Dermis blood vessel endothelial cell (primary cell): ENCODE measurements at regions not wholly inside any gene's neighbourhood (a gene's known extent, or its start where the extent isn't known, plus 50 kb on each side); places are given as distances from the start of the nearest gene placed in this dataset.
"Not testable (repeated sequence)": the region's sequence is repeated elsewhere in the genome, so short reads cannot be mapped to it uniquely, and the experiment has no call there.

ENCODE experiments used
- DNase-seq: peaks from one replicate; pipeline ENCODE4 v3.0.0; 2010

- not testable (repeated sequence) for DNase-seq
Observed at GRCh38 chr4:52157071-52157470, 106.0 kb downstream of the SPATA18 start.

GRCh38 chr4:52157641-52158316 is 106.7 kb downstream of the SPATA18 start:
- DNase-seq: no peak

- DNase-seq: no peak
Observed at GRCh38 chr4:52160859-52161258, 109.8 kb downstream of the SPATA18 start.

DNA sequence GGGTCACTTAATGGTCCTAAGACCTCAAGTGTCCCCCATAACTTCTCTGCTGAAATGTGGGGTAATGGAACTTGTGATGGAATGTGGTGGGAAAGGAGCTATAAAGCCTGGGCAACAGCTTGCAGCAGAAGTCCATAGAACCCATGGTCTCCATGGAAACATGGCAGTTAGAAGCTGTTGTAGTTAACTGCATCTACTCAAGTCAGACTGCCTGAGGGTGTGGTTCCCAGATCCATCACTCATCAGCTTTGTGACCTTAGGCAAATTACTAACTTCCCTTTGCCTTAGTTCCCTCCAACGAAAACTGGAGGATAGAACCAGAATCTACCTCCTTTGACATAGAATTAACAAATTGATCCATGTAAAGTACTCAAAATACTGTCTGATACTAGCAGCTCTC is 113.0 kb downstream of the SPATA18 start:
- DNase-seq: no peak

- peak; percentile 33 for DNase-seq
Observed at GRCh38 chr4:52172166-52172565, 121.1 kb downstream of the SPATA18 start.

DNA sequence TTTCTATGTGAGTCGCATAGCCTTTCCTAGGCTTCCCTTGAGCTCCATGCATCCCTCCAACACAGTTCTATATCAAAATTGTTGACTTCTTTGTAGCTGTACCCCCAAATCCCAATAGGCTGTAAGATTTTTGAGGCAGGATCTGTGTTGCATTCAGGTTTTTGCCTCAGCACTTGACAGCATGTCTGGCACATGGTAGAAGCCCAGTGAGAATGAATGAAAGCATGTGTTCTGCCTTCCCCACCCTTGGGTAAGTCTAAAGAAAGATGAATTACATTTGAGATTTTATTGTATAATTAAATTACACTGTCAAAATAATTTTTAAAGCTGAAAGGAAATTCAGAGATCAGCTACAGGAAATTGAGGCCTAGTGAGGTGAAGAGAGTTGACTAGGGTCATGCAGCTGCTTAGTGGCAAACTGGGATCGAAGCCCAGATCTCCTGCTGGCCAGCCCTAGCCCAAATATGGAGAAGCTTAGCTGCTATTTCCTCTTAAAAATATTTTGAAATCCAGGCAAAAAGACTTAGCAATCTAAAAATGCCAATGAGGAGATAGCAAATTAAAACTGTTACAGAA is 122.5 kb downstream of the SPATA18 start:
- DNase-seq: peak; percentile 56

GRCh38 chr4:52187603-52188002 is 136.5 kb downstream of the SPATA18 start:
- DNase-seq: no peak

DNA sequence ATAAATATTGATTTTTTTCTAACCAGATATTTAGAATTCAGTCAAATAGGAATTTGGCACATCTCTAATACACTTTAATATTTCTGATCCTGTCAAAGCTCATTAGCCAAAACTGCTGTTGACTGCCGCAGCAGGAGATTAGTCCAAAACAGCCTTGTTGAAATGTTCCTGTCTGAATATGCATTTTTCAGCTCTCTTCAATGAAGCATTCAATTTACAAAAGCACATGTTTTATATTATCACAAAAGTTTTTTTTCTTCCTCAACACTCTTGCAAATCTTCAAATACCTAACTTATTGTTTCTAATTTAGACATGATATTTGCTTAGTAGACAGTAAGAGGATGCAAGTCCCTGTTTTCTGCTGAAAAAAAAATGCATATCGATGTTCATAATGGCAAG is 140.9 kb downstream of the SPATA18 start:
- DNase-seq: no peak

- no peak for DNase-seq
Observed at GRCh38 chr4:52192721-52193135, 141.6 kb downstream of the SPATA18 start.

GRCh38 chr4:52195869-52196268 is 144.8 kb downstream of the SPATA18 start:
- no peak for DNase-seq

GRCh38 chr4:52196606-52197130 is 145.6 kb downstream of the SPATA18 start:
- no peak for DNase-seq

DNA sequence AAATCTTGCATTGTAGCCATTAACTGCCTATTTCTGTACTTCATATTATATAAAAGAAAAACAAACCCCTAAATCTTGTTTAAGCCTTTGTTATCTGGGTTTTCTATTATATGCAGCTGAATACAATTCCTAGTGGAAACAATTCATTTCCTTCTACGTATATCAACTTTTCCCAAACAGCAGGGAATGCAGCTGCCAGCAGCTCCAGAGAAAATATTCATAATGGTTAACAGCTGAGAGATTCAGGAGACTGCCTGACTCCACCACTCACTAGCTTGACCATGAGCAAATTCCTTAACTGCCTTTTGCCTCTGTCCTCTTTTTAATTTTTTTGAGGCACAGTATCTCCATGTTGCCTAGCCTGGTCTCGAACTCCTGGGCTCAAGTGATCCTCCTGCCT is 146.2 kb downstream of the SPATA18 start:
- DNase-seq: no peak

GRCh38 chr4:52198294-52198693 is 147.2 kb downstream of the SPATA18 start:
- DNase-seq: no peak

- DNase-seq: no peak
Observed at GRCh38 chr4:52199574-52200338, 148.7 kb downstream of the SPATA18 start.

GRCh38 chr4:52200339-52200725 is 149.2 kb downstream of the SPATA18 start:
- no peak for DNase-seq

DNA sequence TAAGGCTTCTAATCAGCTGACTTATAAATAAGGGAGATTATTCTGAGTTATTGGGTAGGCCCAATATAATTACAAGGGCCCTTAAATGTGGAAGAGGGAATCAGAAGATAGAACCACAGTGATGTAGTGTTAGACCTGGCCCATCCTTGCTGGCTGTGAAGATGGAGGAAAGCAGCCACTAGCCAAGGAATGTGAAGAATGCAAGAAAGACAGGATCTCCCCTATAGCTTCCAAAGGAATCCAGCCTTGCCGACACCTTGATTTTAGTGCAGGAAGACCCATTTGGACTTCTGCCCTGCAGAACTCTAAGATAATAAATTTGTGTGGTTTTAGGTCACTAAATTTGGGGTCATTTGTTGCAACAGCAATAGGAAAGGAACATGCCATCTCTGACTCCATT is 150.6 kb downstream of the SPATA18 start:
- DNase-seq: no peak

- no peak for DNase-seq
Observed at GRCh38 chr4:52202251-52202779, 151.2 kb downstream of the SPATA18 start.

DNA sequence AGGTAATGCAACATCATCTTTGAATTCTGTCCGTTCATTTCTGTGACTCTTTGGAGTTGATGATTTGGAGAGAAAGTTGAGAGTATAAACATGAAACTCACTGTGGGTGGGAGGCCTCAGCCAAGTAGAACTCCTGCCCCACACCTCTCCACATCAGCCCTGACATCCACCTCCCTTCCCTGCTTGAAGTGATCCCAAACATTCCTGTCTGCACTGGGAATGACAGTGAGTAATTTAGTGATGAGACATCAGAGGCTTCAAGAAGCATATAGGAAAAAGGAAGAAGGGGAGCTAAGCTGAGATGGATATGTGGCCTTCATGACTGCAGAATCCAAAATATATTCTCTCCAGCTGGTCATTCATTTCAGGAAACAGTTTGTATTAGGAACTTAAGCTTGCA is 151.8 kb downstream of the SPATA18 start:
- DNase-seq: no peak

DNA sequence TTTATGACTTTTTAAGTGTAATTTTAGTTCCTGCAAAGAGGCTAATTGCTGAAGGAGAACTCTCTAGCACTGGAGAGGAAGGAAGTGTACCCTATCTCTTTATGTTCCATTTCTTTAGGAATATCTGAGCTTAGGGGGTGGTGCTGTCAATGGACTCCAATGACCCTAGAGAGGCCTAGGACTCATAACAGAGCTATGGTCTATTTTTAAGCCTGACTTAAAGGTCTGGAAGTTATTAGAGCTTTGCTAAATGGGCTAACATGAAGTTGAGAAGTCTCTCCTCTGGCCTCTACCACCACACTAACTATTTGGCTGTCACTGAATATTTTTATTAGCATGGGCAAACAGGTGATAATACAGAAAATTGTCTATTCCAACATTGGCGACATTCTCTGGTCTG is 152.2 kb downstream of the SPATA18 start:
- no peak for DNase-seq

DNA sequence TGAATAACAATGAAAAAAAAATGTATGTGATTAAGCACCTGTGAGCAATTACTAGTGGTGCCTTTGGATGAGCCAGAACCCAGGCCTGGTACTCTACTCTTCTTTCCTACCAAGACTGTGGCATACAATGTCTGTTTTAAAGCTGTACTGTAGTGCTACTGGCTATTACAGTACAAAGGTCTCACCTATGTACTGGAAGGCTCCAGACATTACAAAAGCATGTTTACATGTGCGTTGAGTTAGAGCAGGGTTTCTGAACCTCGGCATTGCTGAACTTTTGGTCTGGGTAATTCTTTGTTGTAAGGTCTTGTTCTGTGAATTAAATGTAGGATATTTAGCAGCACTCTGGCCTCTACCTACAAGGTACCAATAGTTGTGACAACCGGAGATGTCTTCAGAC is 153.8 kb downstream of the SPATA18 start:
- no peak for DNase-seq

- DNase-seq: not testable (repeated sequence)
Observed at GRCh38 chr4:52207146-52207545, 156.0 kb downstream of the SPATA18 start.

GRCh38 chr4:52212702-52213101 is 161.6 kb downstream of the SPATA18 start:
- no peak for DNase-seq

DNA sequence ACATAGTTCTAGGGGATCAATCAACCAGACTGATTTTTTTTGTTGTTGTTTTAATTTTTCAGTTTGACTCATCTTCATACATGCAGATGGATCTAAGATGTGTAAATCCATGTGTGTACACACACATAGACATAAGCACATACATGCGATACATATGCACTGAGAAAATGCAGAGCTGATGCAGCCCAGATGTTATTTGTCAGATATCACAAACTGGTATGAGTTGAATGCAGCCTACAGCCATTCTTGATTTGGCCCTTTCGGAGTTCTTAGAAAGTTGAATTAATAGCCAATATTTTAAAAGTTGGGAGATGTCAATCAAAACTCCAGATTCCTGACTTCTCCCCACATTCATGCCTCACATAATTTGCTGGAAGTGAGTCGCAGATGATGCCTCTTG is 180.4 kb downstream of the SPATA18 start:
- no peak for DNase-seq
